ENCODE measurements at regions not wholly inside any gene's neighbourhood (a gene's known extent, or its start where the extent isn't known, plus 50 kb on each side); places are given as distances from the start of the nearest gene placed in this dataset.

DNA sequence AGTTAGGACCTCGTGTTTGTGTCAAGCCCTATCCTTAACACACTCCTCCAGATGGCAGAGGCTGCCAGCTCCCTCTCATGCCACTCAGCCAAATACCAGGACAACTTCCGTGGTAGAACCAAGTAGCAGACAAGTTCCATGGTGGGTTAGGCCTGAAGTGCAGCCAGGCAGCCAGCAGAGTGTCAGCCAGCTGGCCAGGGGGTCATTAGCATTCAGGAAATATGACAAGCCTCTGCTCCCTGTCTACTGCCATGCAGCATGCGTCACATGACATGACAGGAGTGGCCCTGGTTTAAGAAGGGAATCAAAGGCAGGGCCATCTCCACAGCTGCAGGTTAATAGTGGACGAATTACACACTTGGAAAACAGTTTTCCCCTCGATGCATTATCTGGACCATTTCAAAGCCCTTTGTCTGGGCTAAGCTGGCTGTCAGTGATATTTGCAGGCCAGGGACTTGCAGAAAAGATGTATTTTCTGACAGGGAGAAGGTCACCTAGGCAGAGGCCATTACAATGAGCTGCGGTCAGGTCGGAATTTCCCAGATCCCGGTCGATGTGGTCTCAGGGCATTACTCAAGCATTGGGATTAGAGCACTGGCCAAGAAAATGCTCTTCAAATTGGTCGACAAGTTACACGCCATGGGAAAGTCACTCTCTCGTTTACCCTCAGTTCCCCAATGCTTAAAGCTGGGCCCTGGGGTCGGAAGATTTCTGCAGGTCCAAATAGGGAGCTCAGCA lies 461.7 kb upstream of the CADM1 start:
- no peak for DNase-seq (ENCODE audit: low spot score)

- DNase-seq (ENCODE audit: low spot score): no peak
Measured at GRCh38 chr11:115964091-115964490, 459.9 kb upstream of the CADM1 start.

DNA sequence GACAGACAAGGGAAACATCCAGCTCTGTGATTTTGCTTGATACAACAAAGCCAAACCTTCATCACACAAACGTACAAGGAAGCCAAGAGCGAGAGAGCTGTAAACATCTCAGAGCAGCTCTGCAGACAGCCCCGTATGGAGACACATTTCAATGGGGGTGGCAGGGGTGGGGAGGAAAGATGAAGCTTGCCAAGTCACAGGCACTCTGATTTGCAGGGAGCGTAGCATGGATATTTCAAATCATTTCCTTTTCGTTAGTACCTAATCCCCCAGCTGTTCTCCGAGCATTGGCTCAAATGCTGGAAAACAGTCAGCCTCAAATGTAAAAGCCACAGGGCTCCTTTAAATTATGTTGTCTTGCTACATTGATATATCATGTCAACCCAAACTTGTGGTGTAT lies 458.9 kb upstream of the CADM1 start:
- DNase-seq (ENCODE audit: low spot score): no peak

- DNase-seq (ENCODE audit: low spot score): no peak
Measured at GRCh38 chr11:115961159-115962003, 457.2 kb upstream of the CADM1 start.

DNA sequence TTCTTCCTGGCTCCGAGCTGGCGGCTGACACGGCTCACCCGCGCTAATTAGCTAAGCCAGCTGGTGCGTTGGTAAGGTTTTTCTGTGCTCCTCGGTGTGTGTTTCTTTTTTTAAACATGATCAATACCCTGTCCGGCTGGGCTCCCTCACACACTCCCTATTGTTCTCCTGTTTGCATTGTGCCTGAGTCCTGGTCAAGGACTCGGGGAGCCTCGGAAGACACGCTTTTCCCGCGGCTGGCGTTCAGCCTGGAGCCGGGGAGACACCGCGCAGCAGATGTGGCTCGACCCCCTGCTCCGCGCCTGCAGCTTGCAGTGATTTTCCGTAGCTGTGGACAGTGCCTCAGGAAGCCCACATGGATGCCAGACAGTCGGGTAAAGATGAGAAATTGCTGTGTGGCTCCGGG lies 454.9 kb upstream of the CADM1 start:
- no peak for DNase-seq (ENCODE audit: low spot score)

GRCh38 chr11:115958089-115959000 lies 454.1 kb upstream of the CADM1 start:
- DNase-seq (ENCODE audit: low spot score): no peak

DNA sequence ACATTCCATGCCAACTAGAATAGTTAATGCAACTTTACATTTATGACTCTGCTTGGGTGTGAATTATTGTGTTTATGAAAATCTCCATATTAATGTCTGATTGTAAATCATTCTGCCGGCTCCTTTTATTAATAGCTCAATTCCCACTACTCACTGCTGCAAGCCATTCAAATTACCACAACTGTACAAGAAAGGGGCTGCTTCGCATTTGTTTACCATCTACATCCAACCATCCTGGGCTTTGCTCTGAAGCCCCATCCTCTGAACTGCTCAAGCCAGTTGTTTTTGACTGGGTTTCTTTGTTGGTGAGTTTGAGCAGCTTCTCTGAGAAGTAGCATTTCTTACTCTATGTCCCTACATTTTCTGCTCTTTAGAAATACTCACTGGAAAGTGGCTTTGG lies 451.6 kb upstream of the CADM1 start:
- DNase-seq (ENCODE audit: low spot score): no peak

- DNase-seq (ENCODE audit: low spot score): no peak
Measured at GRCh38 chr11:115950660-115951059, 446.4 kb upstream of the CADM1 start.

- DNase-seq (ENCODE audit: low spot score): no peak
Measured at GRCh38 chr11:115944596-115944995, 440.4 kb upstream of the CADM1 start.

- DNase-seq (ENCODE audit: low spot score): no peak
Measured at GRCh38 chr11:115942011-115942410, 437.8 kb upstream of the CADM1 start.

- no peak for DNase-seq (ENCODE audit: low spot score)
Measured at GRCh38 chr11:115941481-115941993, 437.3 kb upstream of the CADM1 start.

DNA sequence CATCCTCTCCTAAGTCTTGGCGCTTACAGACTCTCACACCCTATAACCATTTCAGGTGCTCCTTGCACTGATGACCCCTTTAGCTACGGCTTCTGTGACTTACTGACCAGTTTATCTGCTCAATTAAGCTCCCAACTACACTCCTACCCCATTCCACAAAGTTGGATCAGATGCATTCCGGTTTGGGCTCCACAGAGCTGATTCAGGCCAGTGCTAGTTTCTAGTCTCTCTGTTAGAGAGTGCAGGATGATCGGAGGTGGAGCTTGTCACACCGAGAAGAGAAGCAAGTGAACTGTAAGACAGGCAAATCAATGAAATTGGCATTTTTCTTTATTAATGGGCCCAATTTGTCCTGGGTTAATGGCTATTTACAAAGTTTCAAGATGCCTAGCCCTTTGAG lies 436.8 kb upstream of the CADM1 start:
- DNase-seq (ENCODE audit: low spot score): no peak

DNA sequence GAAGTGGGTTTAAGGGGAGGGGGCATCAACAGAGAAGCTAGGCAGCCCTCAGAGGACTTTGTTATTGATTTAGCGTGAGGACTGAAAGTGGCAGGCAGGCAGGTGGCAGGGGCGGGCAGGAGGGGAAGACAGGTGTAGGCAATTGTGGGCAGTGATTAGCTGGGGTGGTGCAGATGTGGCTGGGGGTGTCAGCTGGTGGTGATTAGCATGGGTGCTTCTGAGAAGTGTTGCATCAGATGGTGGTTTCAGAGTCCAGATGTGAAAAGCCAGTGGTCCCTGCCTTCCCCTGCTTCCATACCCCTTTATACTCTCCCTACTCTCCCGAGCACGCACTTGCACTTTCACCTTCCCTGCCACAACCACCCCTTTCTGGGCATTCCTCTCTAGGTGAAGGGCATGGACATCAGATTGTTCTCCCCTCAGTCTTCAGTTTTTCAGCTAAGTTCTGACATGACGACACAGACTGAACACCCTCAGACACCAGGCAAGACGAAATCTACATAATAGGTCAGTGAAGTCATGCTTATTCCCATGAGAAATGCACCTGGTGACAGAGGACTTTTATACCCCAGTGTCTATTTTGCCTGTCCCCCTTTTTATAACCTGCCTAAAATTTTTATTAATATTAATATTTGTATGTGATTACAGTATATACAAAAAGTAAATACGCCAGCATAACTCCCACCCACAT lies 435.7 kb upstream of the CADM1 start:
- DNase-seq (ENCODE audit: low spot score): no peak

- DNase-seq (ENCODE audit: low spot score): no peak
Measured at GRCh38 chr11:115939104-115939730, 435.0 kb upstream of the CADM1 start.

DNA sequence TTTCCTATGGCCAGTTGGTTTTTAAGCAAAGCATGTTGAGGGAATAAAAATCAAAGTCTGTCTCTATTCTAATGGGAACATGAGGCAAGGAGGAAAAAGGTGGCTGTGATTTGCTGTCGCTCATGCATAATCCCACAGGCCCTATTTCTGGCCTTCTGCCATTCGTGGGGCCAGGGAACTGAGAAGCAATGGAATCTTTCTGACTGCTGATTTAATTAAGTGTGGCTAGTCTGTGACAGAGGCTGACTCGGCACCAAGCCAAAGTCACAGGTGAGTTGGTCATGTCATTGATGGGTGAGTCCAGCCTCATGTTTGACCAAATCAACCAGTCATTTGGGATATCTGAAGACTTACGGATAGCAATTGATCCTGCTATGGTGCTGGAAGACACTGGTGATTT lies 429.3 kb upstream of the CADM1 start:
- no peak for DNase-seq (ENCODE audit: low spot score)

- DNase-seq (ENCODE audit: low spot score): no peak
Measured at GRCh38 chr11:115931548-115932083, 427.4 kb upstream of the CADM1 start.

DNA sequence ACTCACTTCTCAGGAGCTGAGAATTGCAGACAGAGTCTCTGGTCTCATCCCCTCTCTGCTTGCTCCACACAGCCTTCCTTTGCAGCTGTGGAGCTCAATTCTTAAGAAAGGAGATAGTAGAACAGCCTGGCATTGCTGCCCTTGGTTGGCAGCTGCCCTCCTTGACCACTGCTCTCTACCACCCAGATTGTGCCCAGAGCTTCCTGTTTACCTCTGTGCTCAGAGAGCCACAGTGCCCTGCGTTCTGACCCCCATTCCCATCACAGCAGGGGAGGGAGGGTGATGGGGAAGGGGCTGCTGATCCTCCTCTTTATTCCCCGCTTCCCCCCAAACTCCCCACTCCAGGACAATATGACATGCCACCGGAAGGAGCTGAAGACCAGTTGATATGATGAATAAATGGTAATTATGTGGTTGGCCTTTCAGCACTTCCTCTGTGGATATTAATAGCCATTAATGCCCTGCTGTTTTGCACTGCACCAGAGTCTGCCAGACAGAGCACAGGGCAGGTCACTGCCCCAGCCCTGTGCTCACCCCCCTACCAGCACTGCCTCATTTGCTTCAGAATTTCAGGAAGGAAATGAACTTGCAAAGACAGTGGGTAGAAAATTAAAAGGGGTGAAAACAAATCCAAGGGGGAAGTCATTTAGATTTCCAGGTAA lies 426.8 kb upstream of the CADM1 start:
- no peak for DNase-seq (ENCODE audit: low spot score)

DNA sequence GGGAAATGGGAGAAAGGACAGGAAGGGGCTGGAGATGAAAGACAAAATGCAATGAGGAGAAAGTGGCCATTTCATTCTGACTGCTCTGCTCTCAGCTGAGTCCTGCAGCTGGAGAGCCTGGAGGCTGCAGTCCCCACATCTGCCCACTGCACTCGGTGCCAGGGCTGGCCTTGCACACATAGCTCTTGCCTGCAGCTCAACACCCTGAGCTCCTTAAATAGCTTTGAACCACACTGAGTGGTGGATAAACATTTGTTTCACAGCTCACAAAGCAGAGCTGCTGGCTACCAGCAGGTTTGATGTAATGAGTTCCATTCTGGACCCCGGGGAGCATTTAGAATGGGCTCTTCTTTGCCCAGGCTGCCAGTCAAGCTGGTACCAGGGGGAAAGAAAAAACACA lies 426.1 kb upstream of the CADM1 start:
- no peak for DNase-seq (ENCODE audit: low spot score)

- no peak for DNase-seq (ENCODE audit: low spot score)
Measured at GRCh38 chr11:115929618-115930129, 425.5 kb upstream of the CADM1 start.

DNA sequence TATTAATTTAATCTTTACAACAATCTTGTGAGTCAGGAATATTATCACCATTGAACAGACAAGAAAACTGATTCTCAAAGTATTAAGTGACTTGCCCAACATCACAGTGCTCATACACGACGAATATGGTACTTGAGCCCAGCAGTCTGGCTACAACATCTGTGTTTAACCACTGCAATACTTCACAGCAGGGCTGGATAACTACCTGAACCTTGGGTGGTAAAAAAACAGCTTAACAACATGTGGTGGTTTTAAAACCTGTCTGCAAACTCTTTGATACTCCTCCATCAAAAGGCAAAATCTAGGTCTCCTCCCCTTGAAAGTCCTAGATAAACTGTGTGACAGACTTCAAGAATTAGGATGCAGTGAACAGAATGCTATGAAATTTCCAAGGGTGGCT lies 424.6 kb upstream of the CADM1 start:
- DNase-seq (ENCODE audit: low spot score): no peak

Data from HuH-7.5 (cell line).